SK-N-SH (cell line): ENCODE measurements at regions not wholly inside any gene's neighbourhood (a gene's known extent, or its start where the extent isn't known, plus 50 kb on each side); places are given as distances from the start of the nearest gene placed in this dataset.

Source experiments
- CTCF ChIA-PET: fragments of 300-600, 350-600 bp; formaldehyde crosslinking; extraction: SDS; loops from one replicate; lab custom pipeline; 2021; lab: Yijun Ruan, JAX
- POLR2A ChIA-PET: fragments of 350-600 bp; sonication (Branson Sonifier 250); formaldehyde crosslinking; extraction: SDS; loops from one replicate; lab custom pipeline; 2020; ENCODE audit warnings: antibody characterized with exemption, inconsistent platforms; lab: Yijun Ruan, JAX
- DNase-seq: peaks from one replicate; pipeline ENCODE4 v3.0.0; 2012
- H2AFZ ChIP-seq: fragments of 200-600 bp; sonication (generic); 2 replicates; pipeline ENCODE4 v1.8.1; 2016; ENCODE audit warnings: antibody characterized with exemption, mild to moderate bottlenecking, low read depth
- H3F3A ChIP-seq: fragments of 200-600 bp; sonication (generic); replicated peaks from 2 replicates; pipeline ENCODE3; 2016; ENCODE audit warnings: antibody characterized with exemption, mild to moderate bottlenecking; ENCODE audit not compliant: insufficient read depth
- H3K27ac ChIP-seq, 2 experiments: fragments of 200-500 bp in 1 of 2; fragments of 200-600 bp in 1 of 2; sonication (Bioruptor generic) in 1 of 2; sonication (generic), shearing (Covaris generic) in 1 of 2; 2 replicates each; pipeline versions ENCODE4 v1.5.1 to v1.6.1; 2014 to 2016; ENCODE audit warnings: low read depth in 2 of 2, inconsistent platforms in 1 of 2, low read length in 1 of 2, mild to moderate bottlenecking in 1 of 2, mixed read lengths in 1 of 2
- H3K27me3 ChIP-seq: fragments of 200-600 bp; sonication (generic), shearing (Covaris generic); 2 replicates; pipeline ENCODE4 v1.6.1; 2016; ENCODE audit warnings: mixed run types; ENCODE audit not compliant: insufficient read depth
- H3K36me3 ChIP-seq, 2 experiments: fragments of 200-500 bp in 1 of 2; fragments of 200-600 bp in 1 of 2; sonication (Bioruptor generic) in 1 of 2; sonication (generic) in 1 of 2; replicated peaks in 1 of 2; 2 replicates each; pipeline versions ENCODE3 to v1.5.1; 2014 to 2016; ENCODE audit warnings: low read length in 1 of 2, mild to moderate bottlenecking in 1 of 2; ENCODE audit not compliant: insufficient read depth in 2 of 2, control insufficient read depth in 1 of 2
- H3K4me1 ChIP-seq, 2 experiments: fragments of 200-500 bp in 1 of 2; fragments of 200-600 bp in 1 of 2; sonication (Bioruptor generic) in 1 of 2; sonication (generic), shearing (Covaris generic) in 1 of 2; 2 replicates each; pipeline versions ENCODE4 v1.5.1 to v1.6.1; 2014 to 2016; ENCODE audit warnings: low read depth in 1 of 2, low read length in 1 of 2, mixed run types in 1 of 2; ENCODE audit not compliant: insufficient read depth in 2 of 2, control insufficient read depth in 1 of 2
- H3K4me2 ChIP-seq: fragments of 200-600 bp; sonication (generic), shearing (Covaris generic); 2 replicates; pipeline ENCODE4 v1.6.1; 2017; ENCODE audit warnings: mixed run types
- H3K4me3 ChIP-seq, 2 experiments: fragments of 200-500 bp in 1 of 2; fragments of 200-600 bp in 1 of 2; sonication (Bioruptor generic) in 1 of 2; sonication (generic), shearing (Covaris generic) in 1 of 2; 2 replicates each; pipeline versions ENCODE4 v1.5.1 to v1.8.1; 2014 to 2016; ENCODE audit warnings: low read depth in 2 of 2, inconsistent platforms in 1 of 2, low read length in 1 of 2, mild to moderate bottlenecking in 1 of 2, mixed read lengths in 1 of 2, moderate library complexity in 1 of 2
- H3K79me2 ChIP-seq: fragments of 200-600 bp; sonication (generic); 2 replicates; pipeline ENCODE4 v1.8.1; 2017; ENCODE audit warnings: mild to moderate bottlenecking; ENCODE audit not compliant: insufficient read depth
- H3K9ac ChIP-seq: fragments of 200-600 bp; sonication (generic); 2 replicates; pipeline ENCODE4 v1.6.1; 2017; ENCODE audit warnings: mixed run types
- H3K9me2 ChIP-seq: fragments of 200-600 bp; sonication (generic); 2 replicates; pipeline ENCODE4 v1.6.1; 2017; ENCODE audit warnings: mixed run types
- H3K9me3 ChIP-seq: fragments of 200-600 bp; sonication (generic); 2 replicates; pipeline ENCODE4 v1.6.1; 2017; ENCODE audit warnings: mixed run types, mild to moderate bottlenecking, moderate library complexity
- H4K20me1 ChIP-seq: fragments of 200-600 bp; sonication (generic); 2 replicates; pipeline ENCODE4 v1.6.1; 2017; ENCODE audit warnings: mild to moderate bottlenecking, mixed run types; ENCODE audit not compliant: insufficient read depth
- ELF1 ChIP-seq: IDR thresholded peaks from 2 replicates; pipeline ENCODE4 v1.4.0; 2012
- REST ChIP-seq: IDR thresholded peaks from 2 replicates; pipeline ENCODE4 v1.6.1; 2012; ENCODE audit warnings: mild to moderate bottlenecking, low read depth, low read length, moderate library complexity
- TEAD4 ChIP-seq: IDR thresholded peaks from 2 replicates; pipeline ENCODE4 v1.4.0; 2012; ENCODE audit warnings: mild to moderate bottlenecking, borderline replicate concordance; ENCODE audit not compliant: insufficient read depth
- WGBS: methylation state at CpG from one replicate; pipeline ENCODE4 v1.1.6; 2017; ENCODE audit warnings: low lambda C conversion rate; 5-methylcytosine and 5-hydroxymethylcytosine counted together

GRCh38 chr10:2716596-2716995 lies 350.8 kb upstream of the PFKP start:
- Histone ChIP-seq H3K36me3 (no peaks in the 10 kb centered on the region), H3K9me3 (no peaks in the 10 kb centered on the region), H3F3A (no peaks in the 10 kb centered on the region), H3K27me3 (no peaks in the 10 kb centered on the region), H3K4me1 (no peaks in the 10 kb centered on the region), H3K79me2 (no peaks in the 10 kb centered on the region), H4K20me1 (no peaks in the 10 kb centered on the region), H3K9me2 (no peaks in the 10 kb centered on the region), H3K9ac (no peak overlapping the region), H3K27ac (no peak overlapping the region), H3K4me2 (no peak overlapping the region), H2AFZ (no peak overlapping the region), H3K4me3 (no peak overlapping the region)
- CTCF ChIA-PET = no interaction called here
- DNase-seq = no peak
- POLR2A ChIA-PET = no interaction called here
- WGBS = 52% methylated on average over 9 of the region's 9 CpGs
- TF ChIP-seq ELF1 (no peak), TEAD4 (no peak), REST (no peak)

GRCh38 chr10:2714597-2714996 lies 352.8 kb upstream of the PFKP start:
- Histone ChIP-seq H3K4me3 (no peak overlapping the region), H3K79me2 (no peaks in the 10 kb centered on the region), H3K4me1 (no peaks in the 10 kb centered on the region), H2AFZ (no peak overlapping the region), H3F3A (no peaks in the 10 kb centered on the region), H3K9ac (no peak overlapping the region), H3K27ac (no peak overlapping the region), H3K27me3 (no peaks in the 10 kb centered on the region), H3K9me2 (no peaks in the 10 kb centered on the region), H4K20me1 (no peaks in the 10 kb centered on the region), H3K9me3 (no peaks in the 10 kb centered on the region), H3K4me2 (no peak overlapping the region), H3K36me3 (no peaks in the 10 kb centered on the region)
- TF ChIP-seq TEAD4 = no peak
- WGBS = 23% methylated on average over 2 of the region's 2 CpGs
- no peak for DNase-seq
- ChIA-PET CTCF (interaction anchor here (1.1 kb wide), 1 partner anchor 13 kb away, joined by 4 read pairs; no protein-coding TSS in a partner anchor), POLR2A (no interaction called here)

- no peak overlapping the region for H3K9ac ChIP-seq
Observed at GRCh38 chr10:2703953-2704352, 363.4 kb upstream of the PFKP start.

More at GRCh38 chr10:2703953-2704352, 363.4 kb upstream of the PFKP start:
- ChIA-PET CTCF (no interaction called here), POLR2A (no interaction called here)
- Histone ChIP-seq H3F3A (no peaks in the 10 kb centered on the region), H3K9me3 (no peaks in the 10 kb centered on the region), H3K27me3 (no peaks in the 10 kb centered on the region), H4K20me1 (no peaks in the 10 kb centered on the region), H2AFZ (no peak overlapping the region), H3K27ac (no peak overlapping the region), H3K4me2 (no peak overlapping the region), H3K9me2 (no peaks in the 10 kb centered on the region), H3K79me2 (no peaks in the 10 kb centered on the region), H3K4me3 (no peak overlapping the region), H3K4me1 (no peaks in the 10 kb centered on the region), H3K36me3 (no peaks in the 10 kb centered on the region)
- no peak for TF ChIP-seq TEAD4
- WGBS = 13% methylated on average over 3 of the region's 3 CpGs
- no peak for DNase-seq
